Spleen (tissue), 11 donors: ENCODE measurements at regions not wholly inside any gene's neighbourhood (a gene's known extent, or its start where the extent isn't known, plus 50 kb on each side); places are given as distances from the start of the nearest gene placed in this dataset.

ENCODE experiments used
- DNase-seq: peaks from one replicate; pipeline ENCODE4 v3.0.0-alpha.2; 2020
- H3K27ac ChIP-seq, 8 donors: fragments of 200-600 bp; sonication (generic) in 7 of 8; 1 replicate in 4 of 8; 2 replicates in 4 of 8; pipeline versions ENCODE4 v1.5.0 to v1.8.0; 2016 to 2021; ENCODE audit warnings: inconsistent platforms in 4 of 8, mild to moderate bottlenecking in 4 of 8, moderate library complexity in 1 of 8
- H3K27me3 ChIP-seq, 7 donors: fragments of 200-600 bp; sonication (generic) in 6 of 7; replicated peaks in 1 of 7; 1 replicate in 4 of 7; 2 replicates in 3 of 7; pipeline versions ENCODE4 v1.5.0 to v1.8.0; 2016 to 2021; ENCODE audit warnings: inconsistent platforms in 3 of 7, mild to moderate bottlenecking in 1 of 7
- H3K36me3 ChIP-seq, 6 donors: fragments of 200-600 bp; sonication (generic) in 5 of 6; 1 replicate in 4 of 6; 2 replicates in 2 of 6; pipeline versions ENCODE4 v1.5.0 to v1.8.0; 2016 to 2021; ENCODE audit warnings: inconsistent platforms in 2 of 6
- H3K4me1 ChIP-seq, 6 donors: fragments of 200-600 bp; sonication (generic) in 5 of 6; 1 replicate in 3 of 6; 2 replicates in 3 of 6; pipeline versions ENCODE4 v1.5.0 to v1.8.0; 2016 to 2021; ENCODE audit warnings: inconsistent platforms in 3 of 6
- H3K4me3 ChIP-seq, 8 donors: fragments of 200-600 bp; sonication (generic) in 7 of 8; 1 replicate in 4 of 8; 2 replicates in 4 of 8; pipeline versions ENCODE4 v1.5.0 to v1.8.0; 2016 to 2021; ENCODE audit warnings: inconsistent platforms in 4 of 8, mild to moderate bottlenecking in 4 of 8, moderate library complexity in 2 of 8
- H3K9me3 ChIP-seq, 8 donors: fragments of 200-600 bp; sonication (generic) in 7 of 8; 1 replicate in 4 of 8; 2 replicates in 4 of 8; pipeline versions ENCODE4 v1.5.0 to v1.8.0; 2016 to 2021; ENCODE audit warnings: inconsistent platforms in 4 of 8
- CTCF ChIP-seq, 11 experiments: fragments of 200-600 bp in 7 of 11; fragments of 450-650 bp in 4 of 11; sonication (generic) in 4 of 11; IDR thresholded peaks in 8 of 11; conservative IDR thresholded peaks in 3 of 11; 1 replicate in 7 of 11; 2 replicates in 4 of 11; pipeline versions ENCODE4 v1.4.0 to v1.8.0; 2016 to 2021; ENCODE audit warnings: antibody characterized with exemption in 11 of 11, inconsistent platforms in 4 of 11, mild to moderate bottlenecking in 1 of 11
- POLR2A ChIP-seq, 3 donors: fragments of 450-650 bp; IDR thresholded peaks; one replicate each; pipeline ENCODE4 v1.5.1; 2017; ENCODE audit warnings: antibody characterized with exemption in 3 of 3, mild to moderate bottlenecking in 1 of 3
- POLR2AphosphoS5 ChIP-seq, 3 donors: sonication (generic); formaldehyde crosslinking; IDR thresholded peaks; one replicate each; pipeline ENCODE4 v1.5.1; 2017; ENCODE audit warnings: antibody characterized with exemption in 3 of 3
- WGBS, 5 donors: extraction: QIAGEN DNeasy Blood & Tissue Kit in 3 of 5; methylation state at CpG; one replicate each; pipeline versions ENCODE4 v1.1.5 to v1.1.7; 2013 to 2018; 5-methylcytosine and 5-hydroxymethylcytosine counted together
- intact Hi-C: fragments of 100-400 bp; cut with DNase I; formaldehyde crosslinking; loops from one replicate; pipeline ENCODE4 v1.15.0; 2023; ENCODE audit warnings: low total_unique reads
- donor health status: healthy with polysubstance abuse.
- donor health status: DM: no; HTN: no; CAD: no; lungs with moderate emphysema.
- donor health status: DM: no; HTN: no; CAD: no.
- donor health status: Bipolar disorder and iron deficiency.
- donor health status: healthy.
- donor health status: DM: no; HTN: no; CAD: no.
- donor health status: DM: yes; HTN: yes; CAD: no.

DNA sequence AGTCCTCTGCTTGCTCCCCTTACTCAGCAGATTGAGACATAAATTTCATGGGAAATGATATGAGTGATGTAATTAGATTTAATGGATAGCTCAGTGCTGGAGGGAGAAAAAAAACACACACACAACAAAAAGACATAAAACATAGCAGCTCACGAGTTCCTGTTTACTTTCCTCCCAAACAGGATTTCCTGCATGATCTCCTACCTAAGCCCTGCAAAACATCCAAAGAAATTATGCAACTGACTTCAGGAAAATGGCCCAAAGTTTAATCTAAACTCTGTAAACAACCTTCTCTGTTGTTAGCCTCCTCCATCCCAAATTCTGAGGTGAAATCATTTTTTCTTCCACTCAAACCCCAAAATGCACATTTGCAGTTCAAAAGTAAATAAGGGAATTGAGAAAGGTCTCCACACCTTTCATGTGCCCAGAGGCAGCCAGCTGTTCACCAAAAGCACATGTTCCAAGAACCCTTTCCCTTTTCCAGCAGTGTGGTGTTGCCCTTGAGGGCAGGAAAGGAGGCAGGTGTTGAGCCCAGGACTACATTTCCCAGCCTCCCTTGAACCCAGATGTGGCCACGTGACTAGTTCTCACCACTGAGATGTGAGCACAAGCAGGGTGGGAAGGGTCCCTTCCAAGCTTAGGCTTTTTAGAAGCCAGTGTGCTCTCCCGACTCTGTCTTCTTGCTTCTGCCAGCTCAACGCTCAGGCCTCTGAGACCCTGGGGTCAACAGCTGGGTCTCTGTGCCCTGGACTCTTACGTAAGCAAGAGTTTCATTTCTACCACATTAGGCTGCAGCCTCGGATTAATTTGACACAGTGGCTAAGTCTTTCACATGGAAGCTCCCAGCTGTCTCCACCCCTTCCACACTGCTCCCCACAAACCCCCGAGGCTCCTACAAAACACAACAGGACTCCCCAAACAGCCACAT lies 301.2 kb downstream of the CTTN start:
- DNase-seq = peak; percentile 37
- H3K9me3 ChIP-seq = no peaks in the 10 kb centered on the region
- H3K27ac ChIP-seq = peak overlapping the region in 1 of 8 donors; percentile 1
- H3K36me3 ChIP-seq = no peaks in the 10 kb centered on the region
- 56 to 70% (median 59%) methylated on average over 7 of the region's 7 CpGs for WGBS, 5 donors
- no peak overlapping the region for H3K4me3 ChIP-seq
- TF ChIP-seq CTCF (IDR thresholded peaks at IDR 0.05 in 8 of 11, conservative IDR thresholded peaks at IDR 0.05 in 3 of 11) = no peak
- TF ChIP-seq POLR2A (IDR thresholded peaks at IDR 0.05) = no peak
- no peak for TF ChIP-seq POLR2AphosphoS5 (IDR thresholded peaks at IDR 0.05)
- H3K4me1 ChIP-seq = peaks cover 0 to 20% (median 2%) of the 10 kb centered on the region in 6 donors
- H3K27me3 ChIP-seq = no peaks in the 10 kb centered on the region
- intact Hi-C loops = no loop called here

DNA sequence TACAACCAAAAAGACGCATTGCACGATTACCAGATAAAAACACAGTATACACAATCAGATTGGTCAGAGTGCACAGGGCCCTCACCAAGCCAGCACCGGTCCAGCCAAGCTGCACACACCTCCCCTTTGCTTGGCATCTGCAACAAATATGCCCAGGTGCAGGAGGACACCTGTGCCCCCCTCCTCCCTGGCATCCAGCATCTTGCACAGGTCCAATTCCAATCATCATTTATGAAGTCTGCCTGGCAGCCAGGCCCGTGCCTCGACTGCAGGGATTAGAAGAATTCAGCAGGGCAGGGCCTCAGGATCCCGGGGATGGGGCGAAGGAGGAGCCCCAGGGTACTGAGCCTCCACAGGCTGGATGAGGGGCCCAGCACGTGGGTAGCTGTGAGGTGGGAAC lies 302.1 kb downstream of the CTTN start:
- Histone ChIP-seq H3K4me3 (no peak overlapping the region), H3K27ac (no peak overlapping the region), H3K4me1 (peaks cover 0 to 21% (median 2%) of the 10 kb centered on the region in 6 donors), H3K9me3 (no peaks in the 10 kb centered on the region), H3K27me3 (no peaks in the 10 kb centered on the region), H3K36me3 (no peaks in the 10 kb centered on the region)
- DNase-seq = peak; percentile 51
- WGBS, 5 donors = 75 to 91% (median 83%) methylated on average over 6 to 8 of the region's 8 CpGs
- intact Hi-C loops = no loop called here
- TF ChIP-seq POLR2AphosphoS5 (IDR thresholded peaks at IDR 0.05) (no peak), CTCF (IDR thresholded peaks at IDR 0.05 in 8 of 11, conservative IDR thresholded peaks at IDR 0.05 in 3 of 11) (no peak), POLR2A (IDR thresholded peaks at IDR 0.05) (no peak)

DNA sequence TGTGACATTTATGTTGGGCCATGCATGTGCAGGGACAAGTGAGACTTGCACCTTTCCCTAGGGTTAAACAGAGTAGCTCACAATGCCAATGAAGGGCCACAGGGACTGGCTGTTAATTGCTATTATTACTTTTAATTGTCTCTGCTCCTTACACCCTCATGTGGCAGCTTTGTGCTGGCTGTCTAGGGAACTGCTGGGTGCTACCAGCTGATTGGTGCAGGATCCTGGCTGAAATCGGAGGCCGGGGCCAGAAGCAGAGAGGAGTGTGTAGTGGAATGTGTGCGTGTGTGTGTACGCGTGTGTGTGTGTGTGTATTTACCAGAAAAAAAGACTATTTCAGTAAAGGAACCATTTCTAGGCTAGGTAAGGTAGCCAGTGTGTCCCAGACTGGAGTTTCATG lies 302.5 kb downstream of the CTTN start:
- Histone ChIP-seq H3K4me3 (no peak overlapping the region), H3K9me3 (no peaks in the 10 kb centered on the region), H3K27ac (no peak overlapping the region), H3K4me1 (peaks cover 0 to 21% (median 2%) of the 10 kb centered on the region in 6 donors), H3K27me3 (no peaks in the 10 kb centered on the region), H3K36me3 (no peaks in the 10 kb centered on the region)
- TF ChIP-seq CTCF (IDR thresholded peaks at IDR 0.05 in 8 of 11, conservative IDR thresholded peaks at IDR 0.05 in 3 of 11) (no peak), POLR2AphosphoS5 (IDR thresholded peaks at IDR 0.05) (no peak), POLR2A (IDR thresholded peaks at IDR 0.05) (no peak)
- 70 to 89% (median 81%) methylated on average over 5 of the region's 5 CpGs for WGBS, 5 donors
- intact Hi-C loops = no loop called here
- no peak for DNase-seq

- DNase-seq = no peak
- intact Hi-C loops = no loop called here
- H3K4me3 ChIP-seq = no peak overlapping the region
- WGBS, 5 donors = 92 to 99% (median 95%) methylated on average over 4 of the region's 4 CpGs
- H3K36me3 ChIP-seq = no peaks in the 10 kb centered on the region
- peaks cover 0 to 21% (median 2%) of the 10 kb centered on the region in 6 donors for H3K4me1 ChIP-seq
- no peaks in the 10 kb centered on the region for H3K27me3 ChIP-seq
- no peak for TF ChIP-seq POLR2A (IDR thresholded peaks at IDR 0.05)
- TF ChIP-seq POLR2AphosphoS5 (IDR thresholded peaks at IDR 0.05) = no peak
- TF ChIP-seq CTCF (IDR thresholded peaks at IDR 0.05 in 8 of 11, conservative IDR thresholded peaks at IDR 0.05 in 3 of 11) = no peak
- H3K9me3 ChIP-seq = no peaks in the 10 kb centered on the region
- H3K27ac ChIP-seq = no peak overlapping the region
Observed at GRCh38 chr11:70702040-70702648, 303.8 kb downstream of the CTTN start.
